ENCODE measurements at regions not wholly inside any gene's neighbourhood (a gene's known extent, or its start where the extent isn't known, plus 50 kb on each side); places are given as distances from the start of the nearest gene placed in this dataset.

- Histone ChIP-seq H3K4me1 (ENCODE audit: control insufficient read depth, insufficient read depth, low read length) (no peaks in the 10 kb centered on the region), H3K4me3 (ENCODE audit: low read depth in 2 of 2, low read length in 2 of 2) (no peak overlapping the region), H3K27ac (ENCODE audit: low read length) (no peak overlapping the region), H3K27me3 (ENCODE audit: control insufficient read depth, insufficient read depth, low read length) (peaks cover 2% of the 10 kb centered on the region; the same call in 1 of the 2 replicates), H3K36me3 (ENCODE audit: control insufficient read depth, insufficient read depth, low read length) (no peaks in the 10 kb centered on the region), H3K9me3 (ENCODE audit: control insufficient read depth, insufficient read depth, low read depth, low read length) (no peaks in the 10 kb centered on the region)
- ATAC-seq: no peak
- ChIA-PET CTCF (interaction anchor here (0.6 kb wide), 1 partner anchor 153 kb away, joined by 3 read pairs; no protein-coding TSS in a partner anchor), POLR2A (no interaction called here)
- TF ChIP-seq POLR2AphosphoS5 (IDR thresholded peaks at IDR 0.05; ENCODE audit: low read depth, low read length) (no peak), REST (IDR thresholded peaks at IDR 0.05; ENCODE audit: insufficient read depth in 1 of 2, low read depth in 2 of 2, low read length in 1 of 2) (no peak), CTCF (IDR thresholded peaks at IDR 0.05) (no peak), SIN3A (IDR thresholded peaks at IDR 0.05; ENCODE audit: borderline replicate concordance, insufficient read depth, low read depth, low read length) (no peak), TCF7L2 (IDR thresholded peaks at IDR 0.05; ENCODE audit: low read depth, low read length) (no peak)
- no TSS peak for BruUV-seq (replicated peaks)
- DNase-seq (ENCODE audit: low read depth, low spot score): no peak
- intact Hi-C loops (cut with micrococcal nuclease; ENCODE audit: unreplicated experiment) (no loop called here), in situ Hi-C loops (cut with HindIII; ENCODE audit: low pct_unique_long_range_greater_than_20kb, low sequenced_read_pairs) (no loop called here)
Measured at GRCh38 chr1:208460823-208461222, 216.6 kb upstream of the PLXNA2 start.

- H3K4me1 ChIP-seq (ENCODE audit: control insufficient read depth, insufficient read depth, low read length): no peaks in the 10 kb centered on the region
- no peak overlapping the region for H3K4me3 ChIP-seq (ENCODE audit: low read depth in 2 of 2, low read length in 2 of 2)
- CTCF ChIA-PET: no interaction called here
- POLR2A ChIA-PET: no interaction called here
- no peaks in the 10 kb centered on the region for H3K36me3 ChIP-seq (ENCODE audit: control insufficient read depth, insufficient read depth, low read length)
- in situ Hi-C loops (cut with HindIII; ENCODE audit: low pct_unique_long_range_greater_than_20kb, low sequenced_read_pairs) (no loop called here), intact Hi-C loops (cut with micrococcal nuclease; ENCODE audit: unreplicated experiment) (no loop called here)
- no peak overlapping the region for H3K27ac ChIP-seq (ENCODE audit: low read length)
- ATAC-seq (no peak), DNase-seq (ENCODE audit: low read depth, low spot score) (no peak)
- BruUV-seq (replicated peaks): no TSS peak
- TF ChIP-seq CTCF (IDR thresholded peaks at IDR 0.05): peak; percentile 34
- no peak for TF ChIP-seq TCF7L2 (IDR thresholded peaks at IDR 0.05; ENCODE audit: low read depth, low read length)
- H3K9me3 ChIP-seq (ENCODE audit: control insufficient read depth, insufficient read depth, low read depth, low read length): no peaks in the 10 kb centered on the region
- peaks cover 2% of the 10 kb centered on the region; the same call in 1 of the 2 replicates for H3K27me3 ChIP-seq (ENCODE audit: control insufficient read depth, insufficient read depth, low read length)
Measured at GRCh38 chr1:208461680-208462079, 217.5 kb upstream of the PLXNA2 start.
